ENCODE measurements at regions not wholly inside any gene's neighbourhood (a gene's known extent, or its start where the extent isn't known, plus 50 kb on each side); places are given as distances from the start of the nearest gene placed in this dataset.

DNA sequence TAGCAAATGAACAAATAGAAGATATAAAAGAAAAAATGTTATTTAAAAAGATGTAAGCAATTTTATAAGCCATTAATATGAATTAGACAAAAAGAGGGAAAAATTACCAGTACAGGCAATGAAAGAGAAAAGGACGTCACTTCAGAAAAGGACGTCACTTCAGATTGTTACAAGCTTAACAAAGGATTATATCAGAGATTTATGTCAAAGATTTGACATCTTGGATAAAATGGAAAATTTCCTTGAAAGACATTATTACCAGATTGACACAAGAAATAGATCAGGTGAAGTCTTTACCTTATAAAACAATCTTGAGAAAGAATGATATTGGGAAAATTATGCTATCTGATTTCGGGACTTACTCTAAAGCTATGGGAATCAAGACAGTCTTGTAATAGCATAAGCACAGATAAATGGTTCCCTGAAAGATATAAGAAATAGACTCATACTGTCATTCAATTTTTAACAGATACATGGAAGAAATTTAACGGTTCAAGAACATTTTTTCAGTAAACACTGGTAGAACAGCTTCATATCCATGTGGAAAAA lies 625.4 kb upstream of the EDIL3 start:
- TF ChIP-seq, protein P1, sequence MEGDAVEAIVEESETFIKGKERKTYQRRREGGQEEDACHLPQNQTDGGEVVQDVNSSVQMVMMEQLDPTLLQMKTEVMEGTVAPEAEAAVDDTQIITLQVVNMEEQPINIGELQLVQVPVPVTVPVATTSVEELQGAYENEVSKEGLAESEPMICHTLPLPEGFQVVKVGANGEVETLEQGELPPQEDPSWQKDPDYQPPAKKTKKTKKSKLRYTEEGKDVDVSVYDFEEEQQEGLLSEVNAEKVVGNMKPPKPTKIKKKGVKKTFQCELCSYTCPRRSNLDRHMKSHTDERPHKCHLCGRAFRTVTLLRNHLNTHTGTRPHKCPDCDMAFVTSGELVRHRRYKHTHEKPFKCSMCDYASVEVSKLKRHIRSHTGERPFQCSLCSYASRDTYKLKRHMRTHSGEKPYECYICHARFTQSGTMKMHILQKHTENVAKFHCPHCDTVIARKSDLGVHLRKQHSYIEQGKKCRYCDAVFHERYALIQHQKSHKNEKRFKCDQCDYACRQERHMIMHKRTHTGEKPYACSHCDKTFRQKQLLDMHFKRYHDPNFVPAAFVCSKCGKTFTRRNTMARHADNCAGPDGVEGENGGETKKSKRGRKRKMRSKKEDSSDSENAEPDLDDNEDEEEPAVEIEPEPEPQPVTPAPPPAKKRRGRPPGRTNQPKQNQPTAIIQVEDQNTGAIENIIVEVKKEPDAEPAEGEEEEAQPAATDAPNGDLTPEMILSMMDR (IDR thresholded peaks at IDR 0.05), result no peak
- TF ChIP-seq ATF1 (CRISPR knock-in tag; IDR thresholded peaks at IDR 0.05), result no peak
- no peak for TF ChIP-seq ATF3 (CRISPR knock-in tag; conservative IDR thresholded peaks at IDR 0.05)
- no peak for TF ChIP-seq USF2 (CRISPR knock-in tag; IDR thresholded peaks at IDR 0.05)
- no peak for TF ChIP-seq NFE2L1 (CRISPR knock-in tag; IDR thresholded peaks at IDR 0.05)
- no peak for TF ChIP-seq ZNF263 (CRISPR knock-in tag; IDR thresholded peaks at IDR 0.05; ENCODE audit: low read depth)
- no peak for TF ChIP-seq TEAD4 (CRISPR knock-in tag; IDR thresholded peaks at IDR 0.05)
- TF ChIP-seq IRF2 (CRISPR knock-in tag; IDR thresholded peaks at IDR 0.05; ENCODE audit: borderline replicate concordance, low read depth), result no peak
- no peak for TF ChIP-seq ZNF281 (CRISPR knock-in tag; IDR thresholded peaks at IDR 0.05)
